HCT116 (cell line): ENCODE measurements at regions not wholly inside any gene's neighbourhood (a gene's known extent, or its start where the extent isn't known, plus 50 kb on each side); places are given as distances from the start of the nearest gene placed in this dataset.

Experiments used
- EZH2 ChIP-seq: fragments of 200-600 bp; sonication (generic); IDR thresholded peaks from 2 replicates; pipeline ENCODE4 v1.6.1; 2017; ENCODE audit warnings: antibody characterized with exemption, mixed run types
- MAX ChIP-seq: IDR thresholded peaks from 2 replicates; pipeline ENCODE4 v1.6.1; 2012
- POLR2A ChIP-seq: IDR thresholded peaks from 2 replicates; pipeline ENCODE4 v1.7.0; 2011; ENCODE audit warnings: borderline replicate concordance; ENCODE audit not compliant: insufficient read depth, insufficient read length; ENCODE audit errors: extremely low read depth
- RAD21 ChIP-seq: IDR thresholded peaks from 2 replicates; pipeline ENCODE4 v1.6.1; 2012; ENCODE audit warnings: low read depth, mild to moderate bottlenecking
- REST ChIP-seq: IDR thresholded peaks from 2 replicates; pipeline ENCODE4 v1.6.1; 2012; ENCODE audit warnings: low read depth
- SP1 ChIP-seq: IDR thresholded peaks from 2 replicates; pipeline ENCODE4 v1.6.1; 2012; ENCODE audit warnings: low read depth
- YY1 ChIP-seq: IDR thresholded peaks from 2 replicates; pipeline ENCODE4 v1.6.1; 2011; ENCODE audit warnings: low read length, low read depth, moderate library complexity, mild to moderate bottlenecking; ENCODE audit not compliant: insufficient replicate concordance; ENCODE audit errors: extremely low read depth
- ZNF274 ChIP-seq: fragments of 200-500 bp; sonication (Bioruptor generic); IDR thresholded peaks from 2 replicates; pipeline ENCODE4 v1.6.1; 2014; ENCODE audit warnings: mild to moderate bottlenecking, low read depth, low read length, inconsistent platforms
- TF ChIP-seq, protein P1 (sequence below), 3 experiments: fragments of 200-600 bp in 1 of 3; sonication (generic) in 1 of 3; IDR thresholded peaks in 2 of 3; conservative IDR thresholded peaks in 1 of 3; 2 replicates each; pipeline ENCODE4 v1.5.1; 2012 to 2017; ENCODE audit warnings: low read depth in 2 of 3, low read length in 2 of 3, antibody characterized with exemption in 1 of 3, borderline replicate concordance in 1 of 3, control low read depth in 1 of 3, mild to moderate bottlenecking in 1 of 3, mixed read lengths in 1 of 3, mixed run types in 1 of 3, moderate library complexity in 1 of 3; ENCODE audit not compliant: insufficient read depth in 1 of 3

DNA sequence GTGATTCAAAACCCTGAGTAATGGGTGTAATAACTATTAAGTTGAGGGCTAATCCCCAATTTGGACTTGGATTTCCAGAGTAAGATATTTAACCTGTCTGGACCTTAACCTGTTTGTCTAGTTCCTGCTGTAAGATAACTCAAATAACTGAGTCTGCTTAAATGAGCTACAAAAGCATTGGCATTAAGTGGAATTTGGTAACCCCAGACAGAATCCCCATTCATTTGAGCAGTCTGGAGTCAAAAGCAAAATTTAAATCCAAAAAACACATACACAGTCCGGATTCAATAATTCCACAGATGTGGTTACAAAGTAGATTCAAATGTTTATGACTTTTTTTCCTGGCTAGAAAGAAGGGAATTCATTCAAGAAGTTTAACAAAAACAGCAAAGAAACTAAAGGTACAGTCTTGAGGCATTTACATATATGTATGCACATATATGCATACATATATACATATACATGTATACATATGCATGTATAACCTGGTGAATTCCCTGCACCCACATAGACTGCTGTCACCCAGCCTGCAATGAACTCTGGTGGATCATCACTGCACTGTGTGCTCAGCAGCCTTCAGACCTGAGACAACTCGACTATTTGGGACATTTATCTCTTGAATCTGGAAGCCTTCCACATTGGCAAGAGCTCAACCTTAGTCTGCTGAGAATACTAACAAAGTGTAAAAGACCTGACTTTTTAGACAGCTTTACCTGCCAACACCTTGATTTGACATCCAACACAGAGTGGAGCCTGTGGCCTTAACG lies 205.4 kb downstream of the LURAP1L start:
- TF ChIP-seq POLR2A (no peak), MAX (no peak), RAD21 (no peak), SP1 (no peak), REST (no peak), EZH2 (no peak), ZNF274 (no peak), YY1 (no peak)
- TF ChIP-seq, protein P1, sequence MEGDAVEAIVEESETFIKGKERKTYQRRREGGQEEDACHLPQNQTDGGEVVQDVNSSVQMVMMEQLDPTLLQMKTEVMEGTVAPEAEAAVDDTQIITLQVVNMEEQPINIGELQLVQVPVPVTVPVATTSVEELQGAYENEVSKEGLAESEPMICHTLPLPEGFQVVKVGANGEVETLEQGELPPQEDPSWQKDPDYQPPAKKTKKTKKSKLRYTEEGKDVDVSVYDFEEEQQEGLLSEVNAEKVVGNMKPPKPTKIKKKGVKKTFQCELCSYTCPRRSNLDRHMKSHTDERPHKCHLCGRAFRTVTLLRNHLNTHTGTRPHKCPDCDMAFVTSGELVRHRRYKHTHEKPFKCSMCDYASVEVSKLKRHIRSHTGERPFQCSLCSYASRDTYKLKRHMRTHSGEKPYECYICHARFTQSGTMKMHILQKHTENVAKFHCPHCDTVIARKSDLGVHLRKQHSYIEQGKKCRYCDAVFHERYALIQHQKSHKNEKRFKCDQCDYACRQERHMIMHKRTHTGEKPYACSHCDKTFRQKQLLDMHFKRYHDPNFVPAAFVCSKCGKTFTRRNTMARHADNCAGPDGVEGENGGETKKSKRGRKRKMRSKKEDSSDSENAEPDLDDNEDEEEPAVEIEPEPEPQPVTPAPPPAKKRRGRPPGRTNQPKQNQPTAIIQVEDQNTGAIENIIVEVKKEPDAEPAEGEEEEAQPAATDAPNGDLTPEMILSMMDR (IDR thresholded peaks at IDR 0.05 in 2 of 3, conservative IDR thresholded peaks at IDR 0.05 in 1 of 3; ENCODE audit: borderline replicate concordance in 1 of 3, insufficient read depth in 1 of 3, low read depth in 2 of 3, low read length in 2 of 3), result no peak
